ENCODE measurements at regions not wholly inside any gene's neighbourhood (a gene's known extent, or its start where the extent isn't known, plus 50 kb on each side); places are given as distances from the start of the nearest gene placed in this dataset.
A peak's percentile ranks its signal among the peaks of the same experiment; 100 is the strongest.
"Not testable (repeated sequence)": the region's sequence is repeated elsewhere in the genome, so short reads cannot be mapped to it uniquely, and the experiment has no call there.

DNA sequence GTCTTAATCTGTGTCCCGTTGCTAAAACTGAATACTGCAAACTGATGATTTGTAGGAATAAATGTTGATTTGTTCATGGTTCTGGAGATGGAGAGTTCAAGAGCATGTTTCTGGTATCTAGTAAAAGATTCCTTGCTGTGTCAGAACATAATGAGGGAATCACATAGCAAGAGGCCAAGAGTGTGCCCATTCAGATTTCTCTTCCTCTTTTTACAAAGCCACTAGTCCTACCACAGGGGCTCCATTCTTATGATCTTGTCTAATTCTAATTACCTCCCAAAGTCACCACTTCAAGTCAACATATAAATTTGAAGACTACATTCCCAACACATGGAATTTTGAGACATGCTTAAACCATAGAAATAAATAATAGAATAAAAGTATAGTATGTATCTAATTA lies 608.8 kb upstream of the EPHA5 start:
- H3K36me3 ChIP-seq (ENCODE audit: insufficient read depth in 1 of 2, low read depth in 1 of 2), result no peaks in the 10 kb centered on the region
- H3K27ac ChIP-seq, result no peak overlapping the region
- no peaks in the 10 kb centered on the region for H3K4me1 ChIP-seq
- TF ChIP-seq, protein P1, sequence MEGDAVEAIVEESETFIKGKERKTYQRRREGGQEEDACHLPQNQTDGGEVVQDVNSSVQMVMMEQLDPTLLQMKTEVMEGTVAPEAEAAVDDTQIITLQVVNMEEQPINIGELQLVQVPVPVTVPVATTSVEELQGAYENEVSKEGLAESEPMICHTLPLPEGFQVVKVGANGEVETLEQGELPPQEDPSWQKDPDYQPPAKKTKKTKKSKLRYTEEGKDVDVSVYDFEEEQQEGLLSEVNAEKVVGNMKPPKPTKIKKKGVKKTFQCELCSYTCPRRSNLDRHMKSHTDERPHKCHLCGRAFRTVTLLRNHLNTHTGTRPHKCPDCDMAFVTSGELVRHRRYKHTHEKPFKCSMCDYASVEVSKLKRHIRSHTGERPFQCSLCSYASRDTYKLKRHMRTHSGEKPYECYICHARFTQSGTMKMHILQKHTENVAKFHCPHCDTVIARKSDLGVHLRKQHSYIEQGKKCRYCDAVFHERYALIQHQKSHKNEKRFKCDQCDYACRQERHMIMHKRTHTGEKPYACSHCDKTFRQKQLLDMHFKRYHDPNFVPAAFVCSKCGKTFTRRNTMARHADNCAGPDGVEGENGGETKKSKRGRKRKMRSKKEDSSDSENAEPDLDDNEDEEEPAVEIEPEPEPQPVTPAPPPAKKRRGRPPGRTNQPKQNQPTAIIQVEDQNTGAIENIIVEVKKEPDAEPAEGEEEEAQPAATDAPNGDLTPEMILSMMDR (IDR thresholded peaks at IDR 0.05), result no peak
- ATAC-seq (no peak), DNase-seq (no peak)
- H3K4me3 ChIP-seq, result no peak overlapping the region
- intact Hi-C loops (cut with DNase I), result no loop called here
- WGBS, 3 donors, result 79 to 88% (median 85%) methylated on average over 1 of the region's 1 CpG
- H3K27me3 ChIP-seq (ENCODE audit: insufficient read depth in 3 of 3, low read length in 2 of 3), result no peaks in the 10 kb centered on the region
- no peaks in the 10 kb centered on the region for H3K9me3 ChIP-seq

DNA sequence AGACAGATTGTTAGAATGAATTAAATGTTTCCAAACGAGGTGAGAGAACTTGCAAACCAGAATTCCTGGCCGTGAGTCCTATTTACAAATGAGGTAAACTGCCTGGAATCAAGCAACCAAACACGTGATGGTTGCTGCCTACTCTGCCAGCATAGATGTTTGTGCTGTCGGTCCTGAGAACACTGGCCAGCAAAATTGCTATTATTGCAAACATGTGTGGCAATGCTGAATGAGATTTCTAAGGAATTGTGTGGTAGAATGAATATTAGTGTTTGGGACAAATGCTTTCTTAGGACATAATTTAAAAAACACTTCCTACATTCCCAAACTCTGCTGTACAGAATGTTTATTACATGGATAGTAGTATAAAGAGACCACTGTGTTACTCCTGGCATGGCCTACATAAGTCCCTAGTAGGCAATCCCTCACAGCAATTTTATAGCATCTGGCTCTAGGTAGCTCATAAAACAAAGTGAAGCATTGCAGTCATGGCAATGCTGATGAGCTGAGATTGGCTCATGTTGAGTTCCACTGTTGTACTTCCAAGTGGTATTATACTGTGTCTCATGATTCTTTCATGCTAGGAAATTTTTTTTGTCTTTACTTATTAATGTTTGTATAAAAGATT lies 605.2 kb upstream of the EPHA5 start:
- 32 to 48% (median 40%) methylated on average over 4 of the region's 4 CpGs for WGBS, 3 donors
- intact Hi-C loops (cut with DNase I), result no loop called here
- H3K27me3 ChIP-seq (ENCODE audit: insufficient read depth in 3 of 3, low read length in 2 of 3), result no peaks in the 10 kb centered on the region
- no peak overlapping the region for H3K4me3 ChIP-seq
- no peaks in the 10 kb centered on the region for H3K4me1 ChIP-seq
- no peak for ATAC-seq
- no peak for DNase-seq
- TF ChIP-seq, protein P1 (IDR thresholded peaks at IDR 0.05), result no peak
- no peaks in the 10 kb centered on the region for H3K9me3 ChIP-seq
- no peaks in the 10 kb centered on the region for H3K36me3 ChIP-seq (ENCODE audit: insufficient read depth in 1 of 2, low read depth in 1 of 2)
- H3K27ac ChIP-seq, result no peak overlapping the region

DNA sequence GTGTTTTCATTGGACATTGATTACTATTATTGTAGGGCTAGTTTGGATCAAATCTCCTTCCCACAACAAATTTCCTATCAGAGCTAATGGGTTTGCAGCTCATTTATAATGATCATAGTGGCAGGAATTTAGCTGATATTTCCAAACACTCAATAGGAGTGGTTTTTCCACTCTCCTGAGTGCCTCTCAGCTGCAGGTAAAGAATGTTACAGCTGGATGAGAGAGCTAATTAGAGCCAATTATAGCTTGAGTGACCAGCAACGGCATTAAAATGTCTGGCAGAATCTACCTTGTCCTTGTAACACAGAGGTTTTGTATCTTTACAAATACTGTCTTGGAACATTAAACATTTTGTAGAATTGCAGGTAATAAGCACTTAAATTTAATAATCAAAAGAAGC lies 602.8 kb upstream of the EPHA5 start:
- 39 to 69% (median 67%) methylated on average over 1 of the region's 1 CpG for WGBS, 3 donors
- TF ChIP-seq, protein P1 (IDR thresholded peaks at IDR 0.05), result no peak
- no peak for ATAC-seq
- Histone ChIP-seq H3K9me3 (peaks cover 4% of the 10 kb centered on the region), H3K27me3 (ENCODE audit: insufficient read depth in 3 of 3, low read length in 2 of 3) (no peaks in the 10 kb centered on the region), H3K4me3 (no peak overlapping the region), H3K36me3 (ENCODE audit: insufficient read depth in 1 of 2, low read depth in 1 of 2) (no peaks in the 10 kb centered on the region), H3K4me1 (no peaks in the 10 kb centered on the region), H3K27ac (no peak overlapping the region)
- intact Hi-C loops (cut with DNase I), result no loop called here
- DNase-seq, result no peak

DNA sequence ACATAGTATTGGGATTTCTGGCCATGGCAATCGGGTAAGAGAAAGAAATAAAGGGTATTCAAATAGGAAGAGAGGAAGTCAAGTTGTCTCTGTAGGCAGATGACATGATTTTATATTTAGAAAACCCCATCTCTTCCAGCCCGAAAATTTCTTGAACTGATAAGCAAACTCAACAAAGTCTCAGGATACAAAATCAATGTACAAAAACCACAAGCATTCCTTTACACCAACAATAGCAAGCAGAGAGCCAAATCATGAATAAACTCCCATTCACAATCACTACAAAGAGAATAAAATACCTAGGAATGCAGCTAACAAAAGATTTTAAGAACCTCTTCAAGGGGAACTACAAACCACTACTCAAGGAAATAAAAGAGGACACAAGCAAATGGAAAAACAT lies 600.1 kb upstream of the EPHA5 start:
- intact Hi-C loops (cut with DNase I); H3K4me1 ChIP-seq; H3K9me3 ChIP-seq; H3K27me3 ChIP-seq (ENCODE audit: insufficient read depth in 3 of 3, low read length in 2 of 3); DNase-seq; H3K4me3 ChIP-seq; ATAC-seq; H3K27ac ChIP-seq; H3K36me3 ChIP-seq (ENCODE audit: insufficient read depth in 1 of 2, low read depth in 1 of 2): not testable (repeated sequence)
- 69 to 73% (median 70%) methylated on average over 2 of the region's 2 CpGs for WGBS, 3 donors

DNA sequence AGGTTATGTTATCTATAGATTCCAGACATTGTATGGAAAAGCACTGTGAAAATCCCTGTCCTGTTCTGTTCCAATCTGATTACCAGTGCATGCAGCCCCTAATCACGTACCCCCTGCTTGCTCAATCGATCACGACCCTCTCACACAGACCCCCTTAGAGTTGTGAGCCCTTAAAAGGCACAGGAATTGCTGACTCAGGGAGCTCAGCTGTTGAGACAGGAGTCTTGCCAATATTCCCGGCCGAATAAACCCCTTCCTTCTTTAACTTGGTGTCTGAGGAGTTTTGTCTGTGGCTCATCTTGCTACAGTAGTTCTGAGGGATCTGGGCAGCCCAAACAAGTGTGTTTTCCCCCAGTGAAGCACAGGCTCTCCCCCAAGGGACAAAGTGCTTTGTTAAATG lies 596.3 kb upstream of the EPHA5 start:
- intact Hi-C loops (cut with DNase I); DNase-seq: not testable (repeated sequence)
- 76 to 81% (median 80%) methylated on average over 5 of the region's 5 CpGs for WGBS, 3 donors

DNA sequence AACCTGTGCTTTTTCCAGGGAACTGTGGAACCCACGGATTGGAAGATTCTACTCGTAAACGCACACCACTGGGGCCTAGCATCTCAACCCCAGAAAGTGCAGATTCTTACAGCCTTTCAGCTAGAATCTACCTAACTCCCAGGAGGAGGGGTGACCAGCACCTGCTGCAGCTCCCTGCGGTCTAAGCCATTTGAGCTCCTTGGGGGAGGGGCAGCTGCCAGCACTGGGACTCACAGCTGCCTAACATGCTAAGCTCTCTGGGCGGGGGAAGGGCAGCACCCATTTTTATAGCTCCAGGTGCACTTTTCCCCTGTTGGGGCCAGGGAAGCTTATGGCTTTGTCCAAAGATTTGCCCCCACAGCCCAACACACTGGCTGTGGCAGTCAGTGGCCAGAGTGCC lies 595.7 kb upstream of the EPHA5 start:
- TF ChIP-seq, protein P1 (IDR thresholded peaks at IDR 0.05), result no peak
- H3K36me3 ChIP-seq (ENCODE audit: insufficient read depth in 1 of 2, low read depth in 1 of 2), result no peaks in the 10 kb centered on the region
- no peak overlapping the region for H3K4me3 ChIP-seq
- no peaks in the 10 kb centered on the region for H3K27me3 ChIP-seq (ENCODE audit: insufficient read depth in 3 of 3, low read length in 2 of 3)
- 55 to 73% (median 73%) methylated on average over 5 of the region's 5 CpGs for WGBS, 3 donors
- intact Hi-C loops (cut with DNase I), result no loop called here
- ATAC-seq (no peak), DNase-seq (peak in 1 of 2 donors; percentile 9)
- H3K27ac ChIP-seq, result no peak overlapping the region
- peaks cover 4% of the 10 kb centered on the region for H3K9me3 ChIP-seq
- no peaks in the 10 kb centered on the region for H3K4me1 ChIP-seq

More for the DNA sequence above, 596.3 kb upstream of the EPHA5 start:
- not testable (repeated sequence) for H3K27me3 ChIP-seq (ENCODE audit: insufficient read depth in 3 of 3, low read length in 2 of 3); H3K9me3 ChIP-seq; H3K4me3 ChIP-seq; ATAC-seq; H3K36me3 ChIP-seq (ENCODE audit: insufficient read depth in 1 of 2, low read depth in 1 of 2); H3K4me1 ChIP-seq; H3K27ac ChIP-seq
